ENCODE measurements at regions not wholly inside any gene's neighbourhood (a gene's known extent, or its start where the extent isn't known, plus 50 kb on each side); places are given as distances from the start of the nearest gene placed in this dataset.

GRCh38 chr9:627336-627970, 214.0 kb upstream of the DMRT1 start:
- CTCF ChIA-PET, result no interaction called here

DNA sequence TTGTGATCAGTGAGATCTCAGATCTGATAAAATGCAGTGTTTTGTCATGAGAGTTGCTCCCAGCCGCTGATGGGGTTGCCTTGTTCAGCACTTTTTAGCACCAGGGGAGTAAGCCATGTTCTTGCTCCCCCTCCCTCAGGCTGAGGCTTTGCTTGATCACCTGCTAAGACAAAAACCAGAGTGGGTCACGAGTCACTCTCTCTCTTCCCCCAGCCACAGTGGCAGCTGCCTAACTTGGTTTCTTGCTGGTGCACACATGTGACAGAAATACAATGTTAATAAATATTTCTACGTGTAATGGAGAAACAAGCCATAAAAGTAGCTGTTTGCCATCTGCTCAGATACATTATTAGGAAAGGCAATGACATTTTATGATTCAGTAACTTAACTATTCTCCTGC, 212.4 kb upstream of the DMRT1 start:
- H3K27ac ChIP-seq (ENCODE audit: low read length), result no peak overlapping the region
- H3K36me3 ChIP-seq (ENCODE audit: low read depth, low read length), result no peaks in the 10 kb centered on the region
- POLR2A ChIA-PET (ENCODE audit: unreplicated experiment), result no interaction called here
- no peaks in the 10 kb centered on the region for H3K9me2 ChIP-seq (replicated peaks; ENCODE audit: low read length)
- intact Hi-C loops (cut with micrococcal nuclease), result no loop called here
- TF ChIP-seq EZH2phosphoT487 (IDR thresholded peaks at IDR 0.05; ENCODE audit: borderline replicate concordance, low read length) (no peak), EZH2 (IDR thresholded peaks at IDR 0.05; ENCODE audit: low read length, unreplicated experiment) (no peak), CTCF (conservative IDR thresholded peaks at IDR 0.05; ENCODE audit: low read depth, low read length) (no peak)
- H2AFZ ChIP-seq (ENCODE audit: low read length), result no peak overlapping the region
- H3F3A ChIP-seq (ENCODE audit: low read length, unreplicated experiment), result no peaks in the 10 kb centered on the region
- no peak for ATAC-seq
- no peak overlapping the region for H3K4me2 ChIP-seq (ENCODE audit: low read length)
- H4K20me1 ChIP-seq (ENCODE audit: low read length), result no peaks in the 10 kb centered on the region
- no peaks in the 10 kb centered on the region for H3K79me2 ChIP-seq (ENCODE audit: low read length)
- no peak overlapping the region for H3K9ac ChIP-seq (ENCODE audit: low read length)
- no peaks in the 10 kb centered on the region for H3K9me3 ChIP-seq (ENCODE audit: low read length)
- no TSS peak for BruUV-seq (replicated peaks)
- H3K4me1 ChIP-seq (ENCODE audit: insufficient read depth, low read length), result no peaks in the 10 kb centered on the region
- CTCF ChIA-PET, result no interaction called here
- no peak for DNase-seq
- no peaks in the 10 kb centered on the region for H3K27me3 ChIP-seq (ENCODE audit: low read length)
- H3K4me3 ChIP-seq (ENCODE audit: low read length), result no peak overlapping the region

More at GRCh38 chr9:627336-627970, 214.0 kb upstream of the DMRT1 start:
- DNase-seq, result no peak
- Histone ChIP-seq H3K9ac (ENCODE audit: low read length) (no peak overlapping the region), H3K4me1 (ENCODE audit: insufficient read depth, low read length) (no peaks in the 10 kb centered on the region), H3F3A (ENCODE audit: low read length, unreplicated experiment) (no peaks in the 10 kb centered on the region), H3K4me2 (ENCODE audit: low read length) (no peak overlapping the region), H3K36me3 (ENCODE audit: low read depth, low read length) (no peaks in the 10 kb centered on the region), H3K9me2 (replicated peaks; ENCODE audit: low read length) (no peaks in the 10 kb centered on the region), H4K20me1 (ENCODE audit: low read length) (no peaks in the 10 kb centered on the region), H3K27me3 (ENCODE audit: low read length) (no peaks in the 10 kb centered on the region), H3K9me3 (ENCODE audit: low read length) (no peaks in the 10 kb centered on the region), H3K79me2 (ENCODE audit: low read length) (no peaks in the 10 kb centered on the region), H2AFZ (ENCODE audit: low read length) (no peak overlapping the region), H3K4me3 (ENCODE audit: low read length) (no peak overlapping the region), H3K27ac (ENCODE audit: low read length) (no peak overlapping the region)
- no TSS peak for BruUV-seq (replicated peaks)
- ATAC-seq, result no peak
- intact Hi-C loops (cut with micrococcal nuclease), result no loop called here
- TF ChIP-seq EZH2 (IDR thresholded peaks at IDR 0.05; ENCODE audit: low read length, unreplicated experiment) (no peak), CTCF (conservative IDR thresholded peaks at IDR 0.05; ENCODE audit: low read depth, low read length) (no peak), EZH2phosphoT487 (IDR thresholded peaks at IDR 0.05; ENCODE audit: borderline replicate concordance, low read length) (no peak)
- POLR2A ChIA-PET (ENCODE audit: unreplicated experiment), result no interaction called here

- POLR2A ChIA-PET (ENCODE audit: unreplicated experiment), result no interaction called here
- Histone ChIP-seq H3K9ac (ENCODE audit: low read length) (no peak overlapping the region), H3K9me3 (ENCODE audit: low read length) (no peaks in the 10 kb centered on the region), H3K4me2 (ENCODE audit: low read length) (no peak overlapping the region), H3K79me2 (ENCODE audit: low read length) (no peaks in the 10 kb centered on the region), H2AFZ (ENCODE audit: low read length) (no peak overlapping the region), H3K27ac (ENCODE audit: low read length) (no peak overlapping the region), H3F3A (ENCODE audit: low read length, unreplicated experiment) (no peaks in the 10 kb centered on the region), H3K4me3 (ENCODE audit: low read length) (no peak overlapping the region), H3K36me3 (ENCODE audit: low read depth, low read length) (no peaks in the 10 kb centered on the region), H3K4me1 (ENCODE audit: insufficient read depth, low read length) (no peaks in the 10 kb centered on the region), H3K9me2 (replicated peaks; ENCODE audit: low read length) (no peaks in the 10 kb centered on the region), H3K27me3 (ENCODE audit: low read length) (no peaks in the 10 kb centered on the region), H4K20me1 (ENCODE audit: low read length) (no peaks in the 10 kb centered on the region)
- no TSS peak for BruUV-seq (replicated peaks)
- DNase-seq (peak; percentile 6), ATAC-seq (no peak)
- CTCF ChIA-PET, result no interaction called here
- intact Hi-C loops (cut with micrococcal nuclease), result no loop called here
- no peak for TF ChIP-seq EZH2phosphoT487 (IDR thresholded peaks at IDR 0.05; ENCODE audit: borderline replicate concordance, low read length)
- no peak for TF ChIP-seq CTCF (conservative IDR thresholded peaks at IDR 0.05; ENCODE audit: low read depth, low read length)
- no peak for TF ChIP-seq EZH2 (IDR thresholded peaks at IDR 0.05; ENCODE audit: low read length, unreplicated experiment)
Observed at GRCh38 chr9:630817-631216, 210.7 kb upstream of the DMRT1 start.
